NCI-H2029 (cell line): ENCODE measurements at regions not wholly inside any gene's neighbourhood (a gene's known extent, or its start where the extent isn't known, plus 50 kb on each side); places are given as distances from the start of the nearest gene placed in this dataset.

ENCODE experiments used
- DNase-seq: peaks from one replicate; lab custom pipeline; 2025; lab: John Stamatoyannopoulos, UW

DNA sequence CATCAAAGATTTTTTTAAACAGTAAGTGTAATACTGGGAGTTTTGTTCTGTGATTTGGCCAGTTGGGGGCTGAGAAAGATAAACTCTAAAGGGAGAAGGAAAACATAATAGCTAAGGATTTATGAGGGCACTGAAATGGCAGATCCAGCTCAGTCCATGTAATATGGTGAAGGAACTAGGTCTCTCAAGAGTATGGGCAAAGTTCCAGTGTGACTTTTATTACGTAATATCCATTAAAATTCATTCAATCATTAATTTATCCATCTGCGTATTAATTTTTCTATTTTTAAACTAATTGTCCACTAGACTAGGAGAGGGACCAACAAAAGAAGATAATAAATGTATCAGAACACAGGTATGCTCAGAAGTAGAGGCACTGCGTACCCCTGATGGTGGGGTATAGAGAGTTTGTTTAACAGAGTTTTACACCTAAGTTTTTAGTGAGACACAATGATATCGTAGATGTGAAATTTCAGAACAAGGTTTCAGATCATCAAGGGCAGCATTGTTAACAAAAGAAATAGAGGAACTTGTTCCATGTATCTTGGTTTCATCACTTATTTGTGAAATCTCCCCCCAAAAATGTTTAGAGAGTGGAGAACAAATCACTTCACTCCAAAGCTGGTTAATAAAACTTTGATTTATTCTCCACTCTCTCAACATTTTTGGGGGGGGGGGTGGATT is 351.1 kb downstream of the GRXCR1 start:
- no peak for DNase-seq

DNA sequence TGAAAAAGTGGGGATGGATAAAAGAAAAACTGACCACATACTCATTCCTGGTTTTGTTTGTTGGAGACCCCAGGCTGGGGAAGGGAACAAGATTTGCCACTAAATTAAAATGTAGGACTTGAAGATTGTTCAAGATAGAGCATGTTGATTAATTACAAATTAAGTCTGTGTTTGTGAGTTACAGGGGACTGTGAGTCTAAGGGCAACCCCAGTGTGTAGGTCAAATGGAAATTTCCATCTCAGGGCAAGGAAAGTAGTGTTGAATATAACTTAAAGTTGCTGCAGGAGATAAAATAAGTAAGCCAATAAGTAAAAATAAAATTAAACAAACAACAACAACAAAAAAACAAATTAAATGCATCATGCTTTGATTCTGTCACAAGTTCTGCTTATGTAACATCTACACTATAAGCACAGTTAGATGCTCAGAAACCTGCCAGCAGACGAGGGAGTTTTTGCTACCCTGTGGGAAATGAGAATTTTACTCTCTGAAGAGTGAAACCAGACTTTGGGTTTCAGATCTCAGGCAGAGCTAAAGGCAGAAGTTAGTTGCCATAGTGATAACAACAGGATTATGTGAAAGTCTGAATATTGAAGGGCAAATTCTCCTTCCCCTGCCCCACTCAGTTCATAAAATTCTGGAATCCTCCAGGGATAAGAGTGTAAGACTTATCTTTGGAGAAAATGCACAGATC is 352.3 kb downstream of the GRXCR1 start:
- DNase-seq = no peak

DNA sequence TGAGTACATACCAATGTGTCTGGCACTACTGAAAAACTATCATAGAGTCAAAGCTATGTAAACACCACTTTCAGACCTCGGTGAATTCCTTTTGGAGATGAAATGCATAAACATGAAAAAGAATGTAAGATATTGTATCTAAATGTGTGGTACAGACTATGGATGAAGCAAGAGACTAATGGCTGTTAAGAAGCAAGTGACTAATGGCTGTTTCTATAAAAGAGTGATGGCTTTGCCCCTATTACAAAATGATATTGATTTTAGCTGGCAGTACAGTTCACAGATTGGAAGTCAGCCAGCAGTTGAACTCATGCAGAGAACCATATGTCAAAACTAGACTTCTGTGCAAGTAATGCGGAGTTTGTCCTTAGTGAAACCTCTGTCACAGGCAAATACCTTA is 359.3 kb downstream of the GRXCR1 start:
- DNase-seq = no peak

- DNase-seq = no peak
These were observed 361.0 kb downstream of the GRXCR1 start for GRCh38 chr4:43253541-43253940.

- DNase-seq = no peak
These were observed 372.2 kb downstream of the GRXCR1 start for GRCh38 chr4:43264730-43265129.

GRCh38 chr4:43271946-43272345 is 379.4 kb downstream of the GRXCR1 start:
- no peak for DNase-seq

DNA sequence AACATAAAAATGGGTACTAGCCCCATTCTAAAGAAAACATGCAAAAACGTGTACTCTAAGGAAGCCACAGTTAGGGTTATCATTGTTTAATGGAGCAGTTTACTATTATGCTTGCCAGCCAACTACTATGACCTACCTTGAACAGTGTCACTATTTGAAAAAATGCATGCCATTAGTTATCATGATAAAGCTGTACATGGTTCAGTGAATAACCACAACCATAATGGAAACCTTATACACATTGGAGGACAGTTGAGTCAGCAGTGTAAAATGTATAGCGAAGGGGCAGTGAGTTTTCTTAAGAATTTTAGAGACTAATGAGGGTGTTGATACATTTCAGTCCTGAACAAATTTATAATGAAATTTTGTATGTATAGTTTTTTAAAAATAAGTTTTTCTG is 381.9 kb downstream of the GRXCR1 start:
- no peak for DNase-seq

GRCh38 chr4:43275779-43276178 is 383.3 kb downstream of the GRXCR1 start:
- no peak for DNase-seq

DNA sequence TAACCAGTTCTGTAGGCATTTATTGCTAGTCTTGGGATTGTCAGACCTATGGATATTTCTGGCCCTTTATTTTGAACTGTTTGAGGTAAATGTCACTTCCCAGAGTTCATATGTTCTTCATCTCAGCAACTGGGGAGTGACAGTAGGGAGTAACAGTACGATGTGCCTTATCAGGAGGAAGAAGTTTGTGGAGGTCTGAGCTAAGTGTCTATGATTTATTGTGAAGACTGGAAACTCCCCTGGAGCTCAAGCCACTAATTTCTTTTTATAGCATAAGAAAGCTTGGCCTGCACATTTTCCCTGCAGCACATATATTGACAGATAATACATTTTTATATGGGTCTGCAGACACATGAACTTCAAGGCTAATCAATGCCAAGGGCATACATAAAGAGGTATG is 383.8 kb downstream of the GRXCR1 start:
- no peak for DNase-seq

DNA sequence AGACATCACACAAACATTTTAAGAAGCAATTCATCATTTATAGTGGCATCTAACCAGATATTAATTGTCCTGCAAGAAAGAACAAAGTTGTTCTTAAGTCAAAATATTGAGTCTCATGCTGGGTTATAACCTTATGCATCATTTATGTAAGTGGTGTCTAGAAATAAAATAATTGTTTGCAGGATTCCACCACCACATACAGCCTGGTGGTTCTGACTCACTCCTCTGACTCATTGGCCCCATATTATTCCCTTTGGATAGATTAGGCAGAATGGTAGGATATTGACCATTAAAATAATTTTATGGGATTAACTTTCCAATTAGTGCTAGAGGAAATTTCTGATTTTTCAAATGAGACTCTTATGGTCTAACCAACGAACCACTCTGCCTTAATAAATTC is 384.5 kb downstream of the GRXCR1 start:
- no peak for DNase-seq

- DNase-seq = no peak
These were observed 390.0 kb downstream of the GRXCR1 start for GRCh38 chr4:43282534-43282933.

DNA sequence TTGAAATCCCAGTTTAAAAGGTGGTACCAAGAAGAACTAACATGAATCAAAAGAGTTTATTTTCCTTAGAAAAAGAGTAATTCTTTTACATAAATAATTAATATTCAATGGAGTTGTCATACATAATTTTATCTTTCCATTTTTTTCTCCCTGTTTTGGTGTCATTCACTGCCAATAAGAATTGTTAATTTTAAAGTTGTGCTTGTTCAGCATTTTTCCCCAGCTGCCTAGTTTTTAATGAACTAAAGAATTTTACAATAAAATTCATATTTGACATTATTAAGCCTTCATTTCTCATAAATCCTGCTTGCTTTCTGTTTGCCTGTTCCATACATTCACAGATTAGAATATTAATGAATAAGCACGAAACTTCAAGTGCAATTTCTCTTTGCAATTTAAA is 393.6 kb downstream of the GRXCR1 start:
- DNase-seq = no peak

DNA sequence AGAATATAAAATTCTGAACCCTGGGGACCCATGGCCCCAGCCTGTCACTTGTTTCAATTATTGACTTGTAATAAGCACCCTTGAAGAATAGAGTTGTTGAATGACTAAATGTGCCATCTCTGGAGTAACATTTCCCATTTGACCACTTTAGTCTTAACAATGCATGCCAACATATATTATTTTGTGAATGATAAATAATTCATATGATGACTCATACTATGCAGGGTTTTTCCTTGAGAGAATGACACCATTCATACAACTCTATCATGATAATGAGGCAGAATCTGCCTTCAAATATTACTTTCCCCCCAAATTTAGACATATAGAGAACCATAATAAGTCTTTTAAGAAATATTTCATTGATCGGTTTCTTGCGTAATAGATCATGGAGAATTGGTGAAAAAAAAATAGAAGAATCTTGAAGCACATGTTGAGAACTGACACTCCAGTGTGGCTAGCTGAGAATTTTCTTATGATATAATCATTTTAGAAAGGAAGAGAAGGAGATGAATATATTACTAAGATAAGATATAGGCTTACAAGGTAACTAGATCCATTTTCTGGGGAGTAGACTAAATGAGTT is 404.5 kb downstream of the GRXCR1 start:
- DNase-seq = no peak

DNA sequence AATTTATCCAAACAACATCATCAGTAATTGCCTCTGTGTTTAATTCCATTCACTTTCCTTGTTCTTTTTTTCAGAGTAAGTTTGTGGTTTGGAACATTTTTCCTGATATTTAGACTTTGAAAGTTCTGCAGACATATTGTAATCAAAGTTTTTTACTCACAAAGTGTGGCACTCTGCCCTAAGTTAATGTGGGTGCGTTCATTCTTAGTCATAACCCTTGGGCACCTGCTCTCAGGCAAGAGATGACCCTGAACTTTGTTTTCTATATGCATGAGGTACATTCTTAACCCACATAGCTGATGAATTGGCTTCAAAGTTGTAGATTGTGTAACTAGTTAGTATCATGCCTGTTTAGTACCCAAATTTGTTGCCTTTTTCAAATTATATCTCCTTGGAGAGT is 424.3 kb downstream of the GRXCR1 start:
- no peak for DNase-seq

- DNase-seq = no peak
These were observed 432.9 kb downstream of the GRXCR1 start for GRCh38 chr4:43325220-43325967.

DNA sequence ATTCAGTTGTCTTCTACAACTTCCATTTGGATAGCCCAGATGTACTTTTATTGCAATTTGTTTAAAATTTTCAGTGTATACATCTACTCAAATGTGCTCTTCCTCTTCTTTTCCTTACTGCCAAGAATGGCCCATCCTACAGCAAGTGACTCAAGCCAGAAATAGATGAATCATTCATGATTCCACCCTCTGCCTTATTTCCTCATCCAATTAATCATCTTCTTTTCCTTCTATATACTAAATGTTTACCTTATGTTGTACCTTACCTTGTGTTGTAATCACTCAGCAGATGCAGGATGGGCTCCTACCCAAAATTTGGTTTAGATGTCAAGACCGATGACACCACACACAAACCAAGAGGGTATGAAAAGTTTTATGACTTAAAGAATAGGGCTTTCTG is 437.8 kb downstream of the GRXCR1 start:
- DNase-seq = no peak

GRCh38 chr4:43331226-43332051 is 438.9 kb downstream of the GRXCR1 start:
- no peak for DNase-seq

GRCh38 chr4:43332052-43332425 is 439.5 kb downstream of the GRXCR1 start:
- DNase-seq = no peak

GRCh38 chr4:43337707-43338106 is 445.2 kb downstream of the GRXCR1 start:
- no peak for DNase-seq

- DNase-seq = no peak
These were observed 446.9 kb downstream of the GRXCR1 start for GRCh38 chr4:43339435-43339834.

GRCh38 chr4:43341741-43342140 is 449.2 kb downstream of the GRXCR1 start:
- DNase-seq = no peak

DNA sequence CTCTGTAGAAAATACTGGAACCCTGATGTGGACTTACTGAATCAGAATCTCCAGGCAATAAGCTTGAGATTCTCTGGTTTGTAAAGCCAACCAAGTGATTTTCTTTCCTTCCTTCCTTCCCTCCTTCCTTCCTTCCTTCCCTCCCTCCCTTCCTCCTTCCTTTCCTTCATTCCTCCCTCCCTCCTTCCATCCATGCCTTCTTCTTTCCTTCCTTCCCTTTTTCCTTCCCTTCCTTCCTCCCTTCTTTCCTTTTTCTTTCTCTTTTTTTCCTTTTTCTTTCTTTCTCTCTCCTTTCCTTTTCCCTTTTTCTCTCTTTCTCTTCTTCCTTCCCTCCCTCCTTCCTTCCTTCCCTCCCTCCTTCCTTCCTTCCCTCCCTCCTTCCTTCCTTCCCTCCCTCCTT is 450.8 kb downstream of the GRXCR1 start:
- no peak for DNase-seq
